NCI-H1930 (cell line): ENCODE measurements at regions not wholly inside any gene's neighbourhood (a gene's known extent, or its start where the extent isn't known, plus 50 kb on each side); places are given as distances from the start of the nearest gene placed in this dataset.

Source experiments
- DNase-seq, 2 experiments: peaks; one replicate each; lab custom pipeline; 2025; lab: John Stamatoyannopoulos, UW

GRCh38 chr3:21138085-21138484 lies 612.9 kb downstream of the ZNF385D start:
- DNase-seq = no peak

- DNase-seq = no peak
Observed at GRCh38 chr3:21132896-21133295, 618.1 kb downstream of the ZNF385D start.

- no peak for DNase-seq
Observed at GRCh38 chr3:21120826-21121225, 630.2 kb downstream of the ZNF385D start.

GRCh38 chr3:21117370-21117769 lies 633.6 kb downstream of the ZNF385D start:
- no peak for DNase-seq

GRCh38 chr3:21109056-21109455 lies 642.0 kb downstream of the ZNF385D start:
- no peak for DNase-seq

GRCh38 chr3:21105784-21106183 lies 645.2 kb downstream of the ZNF385D start:
- DNase-seq = no peak

- no peak for DNase-seq
Observed at GRCh38 chr3:21100656-21101359, 650.2 kb downstream of the ZNF385D start.

- no peak for DNase-seq
Observed at GRCh38 chr3:21094686-21095085, 656.3 kb downstream of the ZNF385D start.

- DNase-seq = no peak
Observed at GRCh38 chr3:21073561-21073960, 677.4 kb downstream of the ZNF385D start.

GRCh38 chr3:21067031-21067813 lies 683.8 kb downstream of the ZNF385D start:
- no peak for DNase-seq

- DNase-seq = no peak
Observed at GRCh38 chr3:21062831-21063294, 688.1 kb downstream of the ZNF385D start.

- no peak for DNase-seq
Observed at GRCh38 chr3:21059404-21059803, 691.6 kb downstream of the ZNF385D start.

- DNase-seq = no peak
Observed at GRCh38 chr3:21056293-21056692, 694.7 kb downstream of the ZNF385D start.

- no peak for DNase-seq
Observed at GRCh38 chr3:21055015-21055414, 696.0 kb downstream of the ZNF385D start.

GRCh38 chr3:21054064-21054463 lies 696.9 kb downstream of the ZNF385D start:
- DNase-seq = no peak

GRCh38 chr3:21049334-21050062 lies 701.5 kb downstream of the ZNF385D start:
- DNase-seq = no peak

GRCh38 chr3:21043139-21043538 lies 707.9 kb downstream of the ZNF385D start:
- DNase-seq = no peak

- DNase-seq = no peak
Observed at GRCh38 chr3:21042184-21042583, 708.8 kb downstream of the ZNF385D start.

- no peak for DNase-seq
Observed at GRCh38 chr3:21041621-21042020, 709.4 kb downstream of the ZNF385D start.

- no peak for DNase-seq
Observed at GRCh38 chr3:21036888-21037287, 714.1 kb downstream of the ZNF385D start.

GRCh38 chr3:21028412-21028811 lies 722.6 kb downstream of the ZNF385D start:
- no peak for DNase-seq

- no peak for DNase-seq
Observed at GRCh38 chr3:21024563-21024962, 726.4 kb downstream of the ZNF385D start.

- no peak for DNase-seq
Observed at GRCh38 chr3:21020681-21021080, 730.3 kb downstream of the ZNF385D start.
